NCI-H748 (cell line): ENCODE measurements at regions not wholly inside any gene's neighbourhood (a gene's known extent, or its start where the extent isn't known, plus 50 kb on each side); places are given as distances from the start of the nearest gene placed in this dataset.

Source experiments
- DNase-seq: peaks from one replicate; lab custom pipeline; 2025; ENCODE audit not compliant: unreplicated experiment; lab: John Stamatoyannopoulos, UW

DNA sequence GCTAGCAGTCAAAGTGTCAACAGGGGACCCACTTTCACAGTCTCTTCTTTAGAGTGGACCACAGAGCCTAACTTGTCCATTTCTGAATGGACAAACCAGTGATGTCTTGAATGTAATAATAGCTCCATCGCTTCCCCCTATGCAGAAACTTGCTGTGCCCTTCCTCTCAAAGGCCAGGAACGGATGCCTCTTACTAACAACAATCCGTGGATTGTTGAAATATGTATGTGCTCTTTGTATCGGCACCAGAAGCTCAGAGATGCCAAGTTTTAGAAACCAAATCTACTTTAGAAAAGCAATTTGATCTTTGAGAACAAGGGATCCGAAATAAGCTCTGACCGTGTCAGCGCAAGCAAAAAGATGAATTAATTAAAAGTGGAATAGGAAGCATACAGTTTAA is 259.5 kb upstream of the POU2AF2 start:
- no peak for DNase-seq

DNA sequence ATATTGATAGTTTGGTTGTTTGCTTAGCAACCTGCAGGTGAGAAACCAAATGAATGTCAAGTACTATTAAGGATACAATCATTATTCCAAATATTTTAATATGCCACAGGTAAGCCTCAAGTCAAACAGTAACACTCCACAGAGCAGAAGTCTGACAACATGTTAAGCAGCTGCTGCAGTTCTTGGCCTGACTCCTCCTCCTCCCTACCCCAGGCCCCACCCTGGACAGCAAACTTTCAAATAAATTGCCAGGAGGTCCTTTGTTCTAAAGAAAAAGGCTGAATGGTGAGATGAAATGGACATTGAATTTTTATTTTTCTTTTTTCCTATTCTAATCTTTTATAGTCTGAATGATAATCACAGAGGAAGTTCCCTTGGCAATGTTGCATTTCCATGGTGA is 260.0 kb upstream of the POU2AF2 start:
- no peak for DNase-seq

DNA sequence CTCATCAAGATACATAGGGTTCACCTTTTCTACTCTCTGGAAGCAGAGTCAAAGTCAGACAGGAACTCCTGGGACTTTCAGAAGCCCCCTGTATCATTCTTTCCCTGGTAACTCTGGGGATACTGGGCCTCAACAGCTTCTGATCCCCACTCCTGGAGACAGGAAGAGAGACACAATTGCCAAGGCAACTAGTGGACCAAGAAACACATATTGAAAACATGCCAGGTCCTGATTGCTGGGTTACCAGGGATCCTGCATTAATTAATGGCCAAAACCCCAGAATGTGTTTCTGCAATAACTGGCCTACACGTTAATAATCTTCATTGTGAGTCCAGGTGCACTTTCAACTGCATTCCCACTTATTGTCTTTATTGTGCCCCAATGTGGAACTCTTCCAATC is 260.8 kb upstream of the POU2AF2 start:
- no peak for DNase-seq

DNA sequence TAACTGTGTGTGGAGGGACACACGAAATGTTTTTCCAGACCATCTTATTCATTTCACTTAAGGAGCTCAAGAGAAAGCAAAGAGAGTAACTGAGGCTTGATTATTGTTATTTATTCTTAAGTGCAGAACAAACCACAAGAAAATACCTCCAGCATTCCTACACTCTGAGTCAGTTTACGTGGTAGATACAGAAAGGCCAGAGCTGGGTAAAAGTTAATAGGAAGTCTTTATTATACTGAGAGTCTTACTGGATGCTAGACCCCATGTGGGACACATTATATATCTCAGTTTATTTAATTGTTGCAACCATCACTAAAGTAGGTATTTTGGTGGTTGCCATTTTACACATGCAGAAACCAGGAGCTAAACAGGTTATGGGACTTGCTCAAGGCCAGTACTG is 261.4 kb upstream of the POU2AF2 start:
- DNase-seq, result no peak

DNA sequence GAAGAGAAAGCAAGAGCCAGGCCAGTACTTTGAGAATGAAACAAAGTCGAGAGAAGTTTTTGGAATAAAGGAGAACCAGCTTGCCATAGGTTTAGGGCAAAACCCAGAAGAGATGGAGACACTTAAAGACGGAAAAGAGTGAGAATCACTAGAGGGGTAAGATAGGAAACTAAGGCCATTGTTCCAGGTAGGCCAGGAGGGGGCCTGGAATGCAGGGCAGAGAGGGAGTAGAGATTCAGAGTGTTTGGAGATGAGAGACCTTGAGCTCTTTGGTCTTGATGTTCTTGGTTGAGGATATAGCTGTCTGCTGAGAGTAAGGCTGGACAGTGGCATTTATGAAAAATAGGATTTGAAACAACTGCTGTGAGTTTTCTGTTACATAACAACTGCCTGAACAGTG is 263.3 kb upstream of the POU2AF2 start:
- DNase-seq, result no peak

DNA sequence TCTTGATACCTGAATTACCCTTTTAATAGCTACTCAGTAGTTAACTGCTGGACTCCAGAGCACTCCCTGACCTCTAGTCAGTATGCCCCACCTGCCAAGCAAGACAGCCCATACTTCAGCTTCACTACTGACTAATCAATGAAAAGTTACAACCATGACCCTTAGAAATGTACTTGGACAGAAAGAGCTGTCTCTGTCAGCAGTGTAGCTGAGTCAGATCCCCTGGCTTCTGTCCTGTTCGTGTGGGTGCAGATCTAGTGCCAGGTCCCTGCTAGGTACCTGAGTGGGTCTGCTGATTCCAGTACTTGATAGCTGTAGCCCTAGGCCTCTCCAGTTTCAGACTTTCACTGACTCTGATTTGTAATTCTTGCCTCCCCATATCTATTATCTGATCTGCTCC is 265.8 kb upstream of the POU2AF2 start:
- no peak for DNase-seq

DNA sequence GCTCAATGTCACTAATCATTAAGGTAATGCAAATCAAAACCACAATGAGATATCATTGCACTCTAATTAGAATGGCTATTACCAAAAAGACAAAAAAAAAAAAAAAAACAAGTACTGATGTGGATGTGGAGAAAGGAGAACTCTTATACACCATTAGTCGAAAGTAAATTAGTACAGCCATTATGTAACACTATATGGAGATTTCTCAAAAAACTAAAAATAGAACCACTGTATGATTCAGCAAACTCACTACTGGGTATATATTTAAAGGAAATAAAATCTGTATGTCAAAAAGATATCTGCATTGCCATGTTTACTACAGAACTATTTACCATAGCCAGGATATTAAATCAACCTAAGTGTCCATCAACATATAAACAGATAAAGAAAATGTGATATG is 265.4 kb upstream of the ARHGAP20 start:
- no peak for DNase-seq

DNA sequence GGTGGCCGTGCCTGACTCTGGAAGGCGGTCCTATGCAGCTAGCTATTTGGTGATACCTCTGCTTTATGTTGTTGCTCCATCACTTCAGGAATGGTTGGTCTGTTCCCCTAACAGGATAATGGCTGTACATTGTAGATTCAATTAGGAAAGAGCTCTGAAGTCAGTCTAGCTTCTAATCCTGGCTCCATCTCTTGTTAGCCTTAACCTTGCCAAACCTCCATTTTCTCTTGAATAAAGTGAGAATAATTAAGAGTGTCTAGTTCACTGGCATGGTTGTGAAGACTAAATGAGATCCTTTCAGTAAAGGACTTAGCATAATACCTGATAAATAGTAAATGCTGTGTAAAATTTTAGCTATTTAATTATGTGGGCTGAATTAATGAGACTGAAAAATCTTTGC is 262.5 kb upstream of the ARHGAP20 start:
- DNase-seq, result no peak

DNA sequence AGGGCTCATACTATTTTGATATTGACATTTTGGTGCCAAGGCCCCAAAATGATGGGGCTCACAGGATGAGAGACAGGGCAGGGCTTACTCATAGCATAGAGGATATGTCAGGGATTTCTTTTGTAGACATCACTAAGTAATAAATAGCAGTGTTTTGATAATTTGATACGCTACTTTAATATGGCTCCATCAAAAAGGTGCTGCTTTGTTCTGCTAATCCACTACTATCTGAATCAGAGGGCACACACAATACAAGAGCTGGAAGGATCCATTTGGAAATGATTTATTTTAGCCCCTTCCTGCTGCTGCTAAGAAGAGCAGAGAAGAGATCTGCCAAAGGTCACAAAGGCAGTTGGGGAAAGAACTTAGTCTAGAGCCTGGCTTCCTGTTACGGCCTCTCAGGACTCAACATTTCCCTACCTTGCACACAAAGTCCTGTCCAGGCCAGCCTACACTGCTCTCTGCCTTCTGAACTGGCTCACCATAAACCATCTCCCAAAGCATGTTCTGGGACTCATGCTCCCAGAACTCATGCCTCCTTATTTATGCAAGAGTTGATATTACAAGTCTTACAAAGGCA is 261.3 kb upstream of the ARHGAP20 start:
- DNase-seq, result no peak

DNA sequence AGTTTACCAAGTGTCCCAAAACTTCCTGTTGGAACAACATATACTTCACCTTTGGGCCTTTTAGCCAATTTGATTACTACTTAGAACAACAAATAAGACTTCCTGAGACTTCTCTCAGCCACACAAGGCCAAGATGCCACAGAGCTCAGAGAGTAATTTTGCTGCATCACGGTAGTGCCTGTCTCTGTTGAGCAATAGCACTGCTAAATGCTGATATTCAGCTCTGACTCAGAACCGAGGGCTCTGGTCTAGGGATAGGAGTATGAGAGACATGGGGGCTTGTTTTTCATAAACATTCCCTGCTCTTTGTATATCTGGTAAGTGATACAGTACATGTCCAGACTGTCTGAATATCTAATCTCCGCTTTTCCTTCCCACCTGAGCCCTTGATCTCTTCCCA is 260.4 kb upstream of the ARHGAP20 start:
- DNase-seq, result no peak

DNA sequence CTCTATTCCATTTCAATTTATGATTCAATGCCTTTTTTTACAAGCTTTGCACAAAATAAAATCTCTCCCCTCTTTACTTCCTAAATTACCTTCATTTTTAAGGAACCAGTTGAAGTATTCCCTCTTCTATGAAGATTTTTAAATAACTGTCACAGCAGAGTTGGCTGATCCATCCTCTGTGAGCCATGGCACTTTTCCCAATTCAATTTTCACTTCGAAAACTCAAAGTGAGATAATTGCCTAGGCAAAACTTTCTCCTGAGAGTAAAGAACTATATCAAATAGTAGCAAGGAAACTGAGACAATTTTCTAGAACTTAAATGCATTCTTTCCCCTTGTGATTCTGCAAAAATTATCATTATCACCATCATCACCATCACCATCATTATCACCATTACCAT is 259.9 kb upstream of the ARHGAP20 start:
- no peak for DNase-seq

DNA sequence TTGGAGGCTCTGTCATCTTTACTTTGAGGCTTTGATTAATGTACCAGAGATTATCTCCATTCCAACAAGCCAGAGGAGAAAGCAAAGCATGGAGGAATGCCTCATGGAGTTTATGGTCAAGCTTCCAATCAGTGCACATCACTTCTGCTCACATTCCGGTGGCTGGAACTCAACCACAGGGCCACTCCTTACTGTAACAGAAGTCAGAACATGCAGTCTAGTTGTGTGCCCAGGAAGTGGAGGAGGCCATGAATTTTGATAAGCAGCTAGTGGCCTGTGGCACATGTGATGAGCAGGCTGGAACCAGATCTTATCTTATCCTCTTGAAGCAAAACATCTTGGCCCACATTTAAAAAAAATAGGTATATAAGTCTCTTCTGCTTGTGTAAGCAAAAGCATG is 258.9 kb upstream of the ARHGAP20 start:
- DNase-seq, result no peak

DNA sequence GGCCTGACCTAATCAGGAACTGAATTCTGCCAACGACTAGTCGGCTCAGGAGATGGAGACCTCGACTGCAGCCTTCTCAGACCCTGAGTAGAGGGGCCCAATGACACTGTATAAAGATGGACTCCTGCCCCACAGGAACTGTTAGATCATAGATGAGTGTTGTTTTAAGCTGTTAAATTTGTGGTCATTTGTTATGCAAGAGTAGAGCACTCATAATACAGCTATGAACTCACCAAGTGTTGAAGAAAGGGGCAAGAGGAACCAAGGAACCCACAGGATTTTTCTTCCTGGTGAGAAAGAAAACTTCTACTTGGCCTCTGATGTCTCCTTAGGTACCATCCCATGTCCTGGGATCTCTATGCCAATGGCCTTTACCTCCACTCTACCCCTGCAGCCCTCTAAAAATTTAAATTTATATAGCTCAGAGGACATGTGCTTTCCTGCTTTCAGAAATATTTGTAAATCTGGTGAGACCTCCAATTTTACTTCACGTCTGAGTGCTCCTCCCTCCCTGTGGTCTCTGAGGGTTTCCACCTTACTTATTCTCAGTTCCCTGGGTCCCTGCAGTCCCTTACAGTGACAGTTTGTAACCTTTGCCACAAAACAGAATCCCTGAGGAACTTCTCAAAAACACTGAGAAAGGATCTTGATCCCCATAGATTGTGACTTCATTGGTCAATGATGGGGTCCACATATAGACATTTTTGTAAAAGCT is 256.3 kb upstream of the ARHGAP20 start:
- no peak for DNase-seq

DNA sequence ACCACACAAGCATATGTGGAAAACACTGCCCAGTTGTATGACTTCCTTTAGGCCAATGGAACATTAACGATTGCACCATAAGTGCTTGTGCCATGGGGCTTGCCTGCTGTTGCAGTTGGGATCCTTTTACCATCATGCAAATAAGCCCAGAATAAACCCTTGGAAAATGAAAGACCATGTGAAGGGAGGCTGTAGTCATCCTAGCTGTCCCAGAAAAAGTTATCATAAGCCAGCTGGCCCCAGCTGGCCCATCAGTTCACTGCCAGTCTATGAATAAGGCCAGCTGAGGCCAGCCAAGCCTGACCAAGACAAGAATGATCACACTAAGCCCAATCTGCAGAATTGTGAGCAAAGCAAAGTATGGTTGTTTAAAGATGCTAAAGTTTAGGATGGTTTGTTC is 253.9 kb upstream of the ARHGAP20 start:
- no peak for DNase-seq

DNA sequence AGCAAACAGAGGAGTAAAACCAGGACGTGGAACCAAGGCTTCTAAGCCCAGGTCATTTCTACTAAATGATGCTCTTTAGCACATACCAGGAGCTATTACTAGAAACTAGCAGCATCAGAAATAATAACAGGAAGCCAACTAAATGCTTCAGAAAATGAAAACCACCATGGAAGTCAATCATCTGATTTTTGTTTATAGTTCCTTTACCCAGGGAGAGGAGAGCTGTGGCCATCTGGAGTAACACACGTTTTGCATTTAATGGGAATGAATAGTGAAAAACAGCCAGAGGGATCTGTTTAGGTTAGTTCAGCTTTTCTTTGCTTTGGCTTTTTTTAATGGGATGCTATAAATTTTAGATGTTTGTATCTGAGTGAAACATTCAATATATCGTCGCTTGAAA is 250.7 kb upstream of the ARHGAP20 start:
- DNase-seq, result no peak

DNA sequence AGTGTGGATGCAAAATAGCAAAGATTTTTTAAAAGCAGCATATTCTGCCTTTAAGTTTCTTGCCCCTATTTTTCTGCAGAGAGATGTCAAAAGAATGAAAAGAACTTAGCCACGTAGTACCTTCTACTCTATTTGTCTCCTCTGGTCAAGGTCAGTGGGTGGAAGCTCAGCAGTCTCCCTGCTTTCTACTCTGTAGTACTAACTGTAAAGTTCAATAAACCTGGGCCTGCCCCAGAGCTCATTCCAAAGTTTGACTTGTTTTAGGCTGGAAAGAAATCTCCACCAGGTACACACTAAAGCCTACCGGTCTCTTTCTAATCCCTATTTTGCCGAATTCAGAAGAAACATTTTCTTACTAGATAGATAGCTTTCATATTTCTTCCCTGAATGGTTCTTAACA is 247.9 kb upstream of the ARHGAP20 start:
- no peak for DNase-seq

DNA sequence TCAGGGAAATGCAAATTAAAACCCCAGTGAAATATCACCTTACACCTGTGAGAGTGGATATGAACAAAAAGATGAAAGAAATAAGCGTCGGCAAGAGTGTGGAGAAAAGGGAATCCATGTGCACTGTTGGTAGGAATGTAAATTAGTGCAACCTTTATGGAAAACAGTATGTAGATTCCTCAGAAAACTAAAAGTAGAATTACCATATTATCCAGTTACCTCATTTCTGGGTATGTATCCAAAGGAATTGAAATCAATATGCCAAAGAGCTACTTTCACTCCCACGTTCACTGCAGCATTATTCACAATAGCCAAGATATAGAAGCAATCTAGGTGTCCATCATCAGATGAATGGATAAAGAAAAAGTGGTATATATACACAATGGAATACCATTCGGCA is 246.0 kb upstream of the ARHGAP20 start:
- DNase-seq, result no peak

DNA sequence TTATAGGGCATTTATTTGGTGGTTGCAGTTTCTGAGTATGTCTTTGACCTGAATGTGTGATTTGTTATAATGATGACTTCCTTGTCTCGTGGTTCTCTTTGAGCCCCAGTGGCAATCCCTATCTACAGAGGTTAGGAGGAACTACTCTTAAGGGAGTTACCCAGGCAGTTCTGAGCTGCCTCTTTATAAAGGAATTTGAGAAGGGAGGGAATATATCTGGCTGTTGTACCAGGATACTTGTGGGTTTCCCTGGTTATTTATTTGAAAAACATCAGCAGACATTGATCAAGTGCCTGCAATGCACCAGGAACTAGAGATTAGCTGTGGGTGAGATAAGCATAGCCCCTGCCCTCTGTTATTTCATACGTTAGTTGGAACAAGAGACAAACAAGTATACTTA is 243.5 kb upstream of the ARHGAP20 start:
- DNase-seq, result no peak

DNA sequence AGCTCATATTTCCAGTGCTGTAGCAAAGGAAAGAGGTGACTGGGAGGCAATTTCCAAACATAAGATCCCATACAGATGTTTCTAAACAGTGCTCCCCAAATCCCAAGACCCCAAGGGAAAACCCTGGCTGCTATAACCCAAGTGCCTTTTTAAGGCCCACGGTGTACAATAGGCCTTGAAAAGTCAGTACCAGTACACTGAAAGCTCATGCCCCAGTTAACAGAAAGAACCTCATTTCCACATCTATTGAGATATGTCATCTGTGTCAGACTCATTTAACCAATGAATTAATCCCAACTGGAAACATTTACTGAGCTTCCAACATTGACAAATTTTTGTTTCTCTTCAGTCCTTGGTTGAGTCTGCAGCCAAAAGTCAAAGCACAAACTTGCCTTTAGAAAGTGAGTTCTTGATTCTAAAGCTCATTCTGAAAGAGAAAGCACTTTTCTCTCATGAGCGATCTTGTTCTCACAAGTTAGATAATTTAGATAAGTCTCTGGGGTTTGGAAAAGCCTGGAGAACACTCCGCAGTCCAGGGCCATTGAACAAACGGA is 239.8 kb upstream of the ARHGAP20 start:
- no peak for DNase-seq

DNA sequence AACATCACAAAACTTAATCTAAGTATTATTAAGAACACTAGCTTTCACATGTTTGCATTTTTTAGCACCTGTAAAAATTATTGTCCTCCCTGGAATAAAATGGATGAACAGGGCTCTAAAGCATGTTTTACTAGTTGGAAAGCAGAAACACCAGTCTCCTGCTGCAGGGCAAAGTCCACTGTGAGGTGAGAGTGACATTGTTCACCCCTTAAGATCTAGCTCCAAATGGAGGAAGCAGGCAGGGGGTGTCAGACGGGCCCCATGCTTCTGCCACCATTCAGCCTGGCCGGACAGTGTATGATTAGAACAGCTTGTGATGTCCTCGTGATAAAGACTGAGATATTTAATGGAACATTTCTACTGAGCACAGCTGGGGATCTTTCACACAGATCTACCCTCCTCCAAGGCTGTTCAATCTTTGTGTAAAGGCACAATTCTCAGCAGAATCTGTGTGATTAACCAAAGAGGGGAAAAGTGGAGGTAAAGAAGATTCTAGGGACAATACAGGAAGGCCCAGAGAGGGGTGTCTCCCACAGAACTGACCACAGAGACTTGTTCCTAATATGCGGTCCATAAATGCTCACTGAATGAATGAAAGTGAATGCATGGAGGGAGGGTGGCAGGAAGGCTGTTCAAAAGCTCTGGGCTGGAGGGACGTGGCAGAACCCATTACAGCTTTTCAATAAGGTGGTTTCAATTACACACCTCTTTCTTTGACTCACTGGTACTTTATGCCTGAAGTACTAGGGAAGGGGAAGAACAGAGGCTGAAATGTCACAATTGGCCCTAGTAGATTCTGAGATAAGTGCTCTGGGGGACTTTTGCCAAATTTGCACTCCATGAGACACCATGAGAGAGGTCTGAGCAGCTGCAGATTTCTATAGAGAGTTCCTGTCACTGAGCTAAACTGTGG is 239.1 kb upstream of the ARHGAP20 start:
- DNase-seq, result no peak

DNA sequence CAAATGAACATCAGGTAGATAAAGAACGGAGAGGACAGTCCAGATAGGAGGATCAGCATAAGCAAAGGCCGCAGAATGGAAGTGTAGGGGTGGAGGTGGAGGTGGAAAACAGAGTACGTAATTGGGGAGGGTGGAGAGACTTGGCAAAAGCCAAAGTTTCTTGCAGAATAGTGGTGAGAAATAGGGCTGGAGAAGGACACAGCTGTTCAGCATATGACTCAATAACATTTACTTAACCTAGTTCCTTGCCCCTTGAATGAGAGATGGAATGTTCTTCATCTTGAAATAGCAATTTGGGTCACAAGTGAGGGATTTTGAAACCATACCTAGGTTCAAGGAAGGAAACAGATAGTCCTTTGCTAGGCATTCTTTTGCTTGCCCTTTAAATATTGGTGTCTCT is 235.9 kb upstream of the ARHGAP20 start:
- DNase-seq, result no peak

DNA sequence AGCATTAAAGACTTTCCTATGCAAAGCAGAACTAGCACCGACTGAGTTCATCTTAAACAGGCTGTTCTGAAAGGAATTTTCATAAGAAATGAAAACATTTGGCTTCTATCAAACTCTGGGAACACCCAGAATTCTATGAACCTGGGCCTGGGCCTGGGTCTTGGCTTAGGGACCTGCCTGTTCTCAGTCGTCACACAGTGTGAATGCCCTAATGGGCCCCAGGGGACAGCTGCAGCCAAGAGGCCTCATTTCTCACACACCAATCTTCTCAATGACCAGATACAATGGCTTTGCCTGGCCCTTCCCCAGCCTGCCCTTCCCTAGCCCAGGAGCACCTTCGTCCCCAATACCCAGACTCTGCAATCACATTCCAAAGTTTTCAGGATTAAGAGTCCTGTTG is 234.9 kb upstream of the ARHGAP20 start:
- no peak for DNase-seq
